G401 (cell line): ENCODE measurements at regions not wholly inside any gene's neighbourhood (a gene's known extent, or its start where the extent isn't known, plus 50 kb on each side); places are given as distances from the start of the nearest gene placed in this dataset.

ENCODE experiments used
- DNase-seq: peaks from one replicate; pipeline ENCODE4 v3.0.0-alpha.2; 2015; ENCODE audit warnings: low spot score
- in situ Hi-C: cut with HindIII; loops from 2 replicates; pipeline ENCODE4 v1.10.0; 2016; ENCODE audit warnings: low sequenced_read_pairs, mixed read lengths

GRCh38 chr11:106585061-106585460 is 433.2 kb downstream of the GUCY1A2 start:
- DNase-seq, result peak; percentile 12
- in situ Hi-C loops, result no loop called here

DNA sequence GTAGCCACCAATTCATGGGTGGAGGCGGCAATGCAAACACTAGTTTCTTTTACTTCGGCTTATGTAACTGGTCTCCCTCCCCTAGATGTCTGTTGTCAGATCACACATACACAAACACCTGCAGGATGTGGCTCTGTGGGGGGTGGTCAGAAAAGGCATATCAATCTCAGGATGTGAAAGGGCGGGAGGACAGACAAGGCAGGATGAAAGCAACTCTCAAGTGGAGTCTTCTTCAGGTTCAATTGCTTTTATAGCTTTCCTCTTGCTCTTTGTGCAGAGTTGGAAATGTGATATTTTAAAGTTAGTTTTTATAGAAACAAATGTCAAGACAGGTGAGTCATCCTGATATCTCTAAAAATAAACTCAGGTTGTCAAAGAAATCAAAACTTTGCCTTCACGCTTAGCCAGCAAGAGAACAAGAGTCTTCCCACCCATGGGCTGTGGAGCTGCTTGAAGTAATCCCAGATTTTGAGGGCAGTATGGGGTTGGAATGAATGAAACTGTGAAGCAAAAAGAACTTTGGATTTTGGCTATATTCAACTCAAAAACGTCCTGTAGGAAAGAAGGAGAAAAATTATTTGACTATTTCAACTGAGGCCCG is 423.4 kb downstream of the GUCY1A2 start:
- DNase-seq, result no peak
- in situ Hi-C loops, result no loop called here

- in situ Hi-C loops, result no loop called here
Observed at GRCh38 chr11:106601684-106602297, 416.5 kb downstream of the GUCY1A2 start.

GRCh38 chr11:106608677-106609076 is 409.6 kb downstream of the GUCY1A2 start:
- in situ Hi-C loops, result no loop called here
- DNase-seq, result no peak

More at GRCh38 chr11:106601684-106602297, 416.5 kb downstream of the GUCY1A2 start:
- no peak for DNase-seq

- no peak for DNase-seq
- in situ Hi-C loops, result no loop called here
Observed at GRCh38 chr11:106614262-106614661, 404.0 kb downstream of the GUCY1A2 start.

DNA sequence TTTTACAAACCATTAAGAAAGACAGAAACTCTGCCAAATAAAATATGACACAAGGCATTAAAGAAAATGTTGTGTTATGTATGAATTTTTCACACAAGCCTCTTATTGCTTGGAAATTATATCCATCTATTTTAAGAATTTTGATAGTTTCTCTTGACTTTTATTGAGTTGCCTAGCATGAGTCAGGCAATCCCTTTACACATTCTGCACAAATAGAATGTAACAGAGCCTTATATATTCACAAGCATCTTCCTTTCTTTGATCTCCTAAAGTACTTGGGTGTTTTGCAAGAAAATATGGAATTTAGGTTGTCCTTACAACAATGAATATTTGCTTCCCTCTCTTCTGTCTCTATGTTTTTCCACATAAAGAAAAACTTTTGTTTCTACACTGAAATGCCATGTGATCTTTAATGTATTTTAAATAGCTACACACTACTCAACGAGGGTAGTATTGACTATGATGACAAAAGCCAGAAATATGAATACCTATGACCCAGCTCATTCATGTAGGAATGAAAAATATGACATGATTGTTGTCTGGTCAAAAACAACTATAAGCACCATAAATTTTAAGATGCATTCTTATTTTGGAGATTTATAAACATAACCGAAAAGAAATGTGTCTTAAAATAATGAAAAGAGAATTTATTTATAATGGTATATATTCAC is 398.8 kb downstream of the GUCY1A2 start:
- no peak for DNase-seq
- in situ Hi-C loops, result no loop called here

GRCh38 chr11:106621484-106621883 is 396.8 kb downstream of the GUCY1A2 start:
- in situ Hi-C loops, result no loop called here
- DNase-seq, result no peak
